ENCODE measurements at regions not wholly inside any gene's neighbourhood (a gene's known extent, or its start where the extent isn't known, plus 50 kb on each side); places are given as distances from the start of the nearest gene placed in this dataset.

DNA sequence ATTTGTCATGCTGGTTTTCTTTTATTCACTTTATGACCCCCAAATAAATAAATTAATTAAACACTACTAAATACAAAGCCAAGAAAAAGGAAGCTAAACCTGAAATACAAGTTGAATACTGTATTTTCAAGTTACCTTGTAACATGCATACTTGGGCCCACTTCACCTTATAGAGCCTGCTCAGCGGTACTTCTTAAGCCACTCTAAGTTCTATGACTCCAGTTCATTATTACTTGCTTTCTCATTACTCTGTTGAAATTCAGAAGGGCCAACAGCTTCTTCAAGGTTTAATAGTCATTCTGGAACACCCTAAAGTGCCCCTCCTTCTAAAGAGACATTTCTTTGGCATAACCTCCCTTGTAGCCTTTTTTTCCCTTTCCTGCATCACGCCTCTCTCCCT lies 844.5 kb downstream of the RPA4 start:
- TF ChIP-seq, protein P1, sequence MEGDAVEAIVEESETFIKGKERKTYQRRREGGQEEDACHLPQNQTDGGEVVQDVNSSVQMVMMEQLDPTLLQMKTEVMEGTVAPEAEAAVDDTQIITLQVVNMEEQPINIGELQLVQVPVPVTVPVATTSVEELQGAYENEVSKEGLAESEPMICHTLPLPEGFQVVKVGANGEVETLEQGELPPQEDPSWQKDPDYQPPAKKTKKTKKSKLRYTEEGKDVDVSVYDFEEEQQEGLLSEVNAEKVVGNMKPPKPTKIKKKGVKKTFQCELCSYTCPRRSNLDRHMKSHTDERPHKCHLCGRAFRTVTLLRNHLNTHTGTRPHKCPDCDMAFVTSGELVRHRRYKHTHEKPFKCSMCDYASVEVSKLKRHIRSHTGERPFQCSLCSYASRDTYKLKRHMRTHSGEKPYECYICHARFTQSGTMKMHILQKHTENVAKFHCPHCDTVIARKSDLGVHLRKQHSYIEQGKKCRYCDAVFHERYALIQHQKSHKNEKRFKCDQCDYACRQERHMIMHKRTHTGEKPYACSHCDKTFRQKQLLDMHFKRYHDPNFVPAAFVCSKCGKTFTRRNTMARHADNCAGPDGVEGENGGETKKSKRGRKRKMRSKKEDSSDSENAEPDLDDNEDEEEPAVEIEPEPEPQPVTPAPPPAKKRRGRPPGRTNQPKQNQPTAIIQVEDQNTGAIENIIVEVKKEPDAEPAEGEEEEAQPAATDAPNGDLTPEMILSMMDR (IDR thresholded peaks at IDR 0.05; ENCODE audit: borderline replicate concordance, insufficient read depth, low read depth, low read length), result no peak
- H3K4me3 ChIP-seq (ENCODE audit: low read depth, low read length), result no peak overlapping the region

GRCh38 chrX:97740044-97740443 lies 856.3 kb downstream of the RPA4 start:
- TF ChIP-seq, protein P1 (IDR thresholded peaks at IDR 0.05; ENCODE audit: borderline replicate concordance, insufficient read depth, low read depth, low read length), result no peak
- H3K4me3 ChIP-seq (ENCODE audit: low read depth, low read length), result no peak overlapping the region

GRCh38 chrX:97740886-97741285 lies 857.2 kb downstream of the RPA4 start:
- TF ChIP-seq, protein P1 (IDR thresholded peaks at IDR 0.05; ENCODE audit: borderline replicate concordance, insufficient read depth, low read depth, low read length), result no peak
- no peak overlapping the region for H3K4me3 ChIP-seq (ENCODE audit: low read depth, low read length)

DNA sequence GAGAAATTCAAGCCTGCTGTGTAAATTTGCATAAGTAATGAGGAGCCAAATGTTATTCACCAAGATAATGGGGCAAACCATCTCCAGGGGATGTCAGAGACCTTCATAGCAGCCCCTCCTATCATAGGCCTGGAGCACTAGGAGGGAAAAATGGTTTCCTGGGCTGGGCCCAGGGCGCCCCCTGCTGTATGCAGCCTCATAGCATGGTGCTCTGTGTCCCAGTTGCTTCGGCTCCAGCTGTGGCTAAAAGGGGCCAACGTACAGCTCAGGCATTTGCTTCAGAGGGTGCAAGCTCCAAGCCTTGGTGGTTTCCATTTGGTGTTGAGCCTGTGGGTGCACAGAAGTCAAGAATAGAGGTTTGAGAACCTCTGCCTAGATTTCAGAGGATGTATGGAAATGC lies 859.3 kb downstream of the RPA4 start:
- no peak overlapping the region for H3K4me3 ChIP-seq (ENCODE audit: low read depth, low read length)
- TF ChIP-seq, protein P1 (IDR thresholded peaks at IDR 0.05; ENCODE audit: borderline replicate concordance, insufficient read depth, low read depth, low read length), result peak; percentile 23; the same call in 1 of the 2 replicates

GRCh38 chrX:97747346-97747745 lies 863.6 kb downstream of the RPA4 start:
- TF ChIP-seq, protein P1 (IDR thresholded peaks at IDR 0.05; ENCODE audit: borderline replicate concordance, insufficient read depth, low read depth, low read length), result no peak
- no peak overlapping the region for H3K4me3 ChIP-seq (ENCODE audit: low read depth, low read length)

DNA sequence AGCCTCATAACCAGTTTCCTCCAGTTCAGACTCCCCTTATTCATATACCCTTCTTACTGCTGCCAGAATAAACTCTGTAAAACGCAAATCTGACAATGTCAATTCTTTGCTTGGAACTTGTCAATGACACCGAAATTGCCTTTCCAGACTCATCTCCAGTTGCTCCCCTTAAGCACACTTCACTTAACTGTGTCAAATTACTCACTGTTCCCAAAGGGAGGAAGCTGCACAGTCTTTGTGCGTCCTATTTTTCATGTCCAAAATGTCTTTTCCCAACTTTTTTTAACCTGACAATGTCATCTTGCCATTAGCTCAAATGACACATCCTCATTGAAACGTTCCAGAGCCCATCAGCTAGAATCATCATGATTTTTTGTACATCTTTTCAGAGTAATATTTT lies 867.3 kb downstream of the RPA4 start:
- TF ChIP-seq, protein P1 (IDR thresholded peaks at IDR 0.05; ENCODE audit: borderline replicate concordance, insufficient read depth, low read depth, low read length), result no peak
- no peak overlapping the region for H3K4me3 ChIP-seq (ENCODE audit: low read depth, low read length)

DNA sequence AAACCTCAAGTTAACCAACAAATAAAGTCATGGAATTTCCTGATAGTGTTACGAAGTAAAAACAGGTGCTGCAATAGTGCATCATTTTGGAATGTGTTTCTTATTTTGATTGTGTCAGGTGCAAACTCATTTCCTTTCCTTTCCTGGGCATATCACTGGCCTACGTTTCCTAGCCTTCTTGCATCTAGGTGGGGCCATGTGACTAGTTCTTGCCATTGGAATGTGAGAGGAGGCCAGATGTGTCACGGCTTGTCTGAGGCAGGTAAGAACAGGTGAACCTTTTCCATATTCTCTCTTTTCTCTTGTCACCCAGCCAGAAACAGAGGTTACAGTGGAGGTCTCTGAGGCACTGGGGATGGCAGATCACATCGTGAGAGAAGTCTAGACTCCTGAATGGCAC lies 868.0 kb downstream of the RPA4 start:
- H3K4me3 ChIP-seq (ENCODE audit: low read depth, low read length), result no peak overlapping the region
- TF ChIP-seq, protein P1 (IDR thresholded peaks at IDR 0.05; ENCODE audit: borderline replicate concordance, insufficient read depth, low read depth, low read length), result no peak
